ENCODE measurements at regions not wholly inside any gene's neighbourhood (a gene's known extent, or its start where the extent isn't known, plus 50 kb on each side); places are given as distances from the start of the nearest gene placed in this dataset.

DNA sequence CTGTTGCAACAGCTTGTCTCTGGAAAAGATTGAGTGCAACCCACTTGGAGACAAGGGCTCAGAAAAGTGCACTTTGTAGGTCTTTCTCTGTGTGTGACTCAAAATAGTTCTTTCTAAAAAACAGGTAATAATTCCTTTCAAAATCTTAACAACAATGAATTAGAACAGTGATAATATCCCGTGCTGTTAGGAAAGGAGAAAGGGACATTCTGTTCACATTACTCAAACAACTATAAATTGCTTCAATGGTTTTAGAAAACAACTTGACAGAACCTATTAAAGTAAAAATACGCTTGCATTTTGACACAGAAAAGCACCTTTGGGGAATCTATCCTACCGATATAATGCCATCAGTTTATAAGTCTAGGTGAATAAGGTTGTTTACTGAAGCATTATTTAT lies 468.1 kb upstream of the DPP6 start:
- peaks cover 0 to 22% (median 12%) of the 10 kb centered on the region in 7 donors for H3K9me3 Mint-ChIP-seq
- no peak overlapping the region for H3K4me2 ChIP-seq (replicated peaks; ENCODE audit: extremely low read depth, low read length, poor library complexity, severe bottlenecking)

DNA sequence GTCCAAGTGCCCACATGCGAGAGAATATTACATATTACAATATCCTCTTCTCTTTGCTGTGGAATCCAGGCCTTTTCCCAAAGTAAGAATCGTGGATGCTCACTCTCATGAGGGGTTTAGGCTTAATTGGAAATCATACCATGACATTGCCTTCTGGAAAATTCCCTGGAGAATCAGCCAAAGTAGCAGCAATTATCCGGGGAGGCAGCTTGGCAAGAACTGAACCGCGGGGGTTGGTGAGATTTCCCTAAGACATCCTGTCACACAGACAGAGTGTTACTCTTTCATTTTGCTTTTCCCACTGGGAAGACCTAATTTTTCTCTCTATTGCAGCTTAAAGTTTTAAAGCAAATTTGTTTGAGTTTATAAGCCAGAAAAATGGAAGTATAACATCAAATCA lies 463.6 kb upstream of the DPP6 start:
- H3K36me3 Mint-ChIP-seq, result no peaks in the 10 kb centered on the region
- DNase-seq, result no peak
- Histone ChIP-seq H3K4me3 (replicated peaks in 1 of 3; ENCODE audit: low read depth in 2 of 3, low read length in 3 of 3) (no peak overlapping the region), H3K79me2 (ENCODE audit: insufficient read depth, low read length) (no peaks in the 10 kb centered on the region), H3K9me3 (replicated peaks in 1 of 2; ENCODE audit: control insufficient read depth in 1 of 2, insufficient read depth in 1 of 2, low read length in 2 of 2) (peaks cover 47 to 55% of the 10 kb centered on the region in 2 donors), H3K27ac (ENCODE audit: low read depth in 1 of 2, low read length in 2 of 2) (no peak overlapping the region), H3K9ac (ENCODE audit: insufficient read depth, low read length, poor library complexity, severe bottlenecking) (no peak overlapping the region), H2AFZ (ENCODE audit: insufficient read depth, low read depth, low read length, poor library complexity, severe bottlenecking) (no peak overlapping the region), H3K36me3 (replicated peaks in 1 of 2; ENCODE audit: control insufficient read depth in 1 of 2, insufficient read depth in 2 of 2, low read length in 2 of 2) (no peaks in the 10 kb centered on the region), H3K27me3 (ENCODE audit: control insufficient read depth in 2 of 2, insufficient read depth in 2 of 2, low read length in 2 of 2) (no peaks in the 10 kb centered on the region), H4K20me1 (ENCODE audit: insufficient read depth, low read length) (no peaks in the 10 kb centered on the region), H3K4me1 (ENCODE audit: control insufficient read depth in 1 of 2, insufficient read depth in 2 of 2, low read length in 2 of 2) (no peaks in the 10 kb centered on the region), H3K4me2 (replicated peaks; ENCODE audit: extremely low read depth, low read length, poor library complexity, severe bottlenecking) (no peak overlapping the region)
- H3K9me3 Mint-ChIP-seq, result peaks cover 2 to 32% (median 16%) of the 10 kb centered on the region in 7 donors
- peaks cover 0 to 2% (median 0%) of the 10 kb centered on the region in 3 donors for H3K27me3 Mint-ChIP-seq (ENCODE audit: low read depth in 3 of 3)
- H3K4me1 Mint-ChIP-seq, result no peaks in the 10 kb centered on the region
- TF ChIP-seq, protein P1, sequence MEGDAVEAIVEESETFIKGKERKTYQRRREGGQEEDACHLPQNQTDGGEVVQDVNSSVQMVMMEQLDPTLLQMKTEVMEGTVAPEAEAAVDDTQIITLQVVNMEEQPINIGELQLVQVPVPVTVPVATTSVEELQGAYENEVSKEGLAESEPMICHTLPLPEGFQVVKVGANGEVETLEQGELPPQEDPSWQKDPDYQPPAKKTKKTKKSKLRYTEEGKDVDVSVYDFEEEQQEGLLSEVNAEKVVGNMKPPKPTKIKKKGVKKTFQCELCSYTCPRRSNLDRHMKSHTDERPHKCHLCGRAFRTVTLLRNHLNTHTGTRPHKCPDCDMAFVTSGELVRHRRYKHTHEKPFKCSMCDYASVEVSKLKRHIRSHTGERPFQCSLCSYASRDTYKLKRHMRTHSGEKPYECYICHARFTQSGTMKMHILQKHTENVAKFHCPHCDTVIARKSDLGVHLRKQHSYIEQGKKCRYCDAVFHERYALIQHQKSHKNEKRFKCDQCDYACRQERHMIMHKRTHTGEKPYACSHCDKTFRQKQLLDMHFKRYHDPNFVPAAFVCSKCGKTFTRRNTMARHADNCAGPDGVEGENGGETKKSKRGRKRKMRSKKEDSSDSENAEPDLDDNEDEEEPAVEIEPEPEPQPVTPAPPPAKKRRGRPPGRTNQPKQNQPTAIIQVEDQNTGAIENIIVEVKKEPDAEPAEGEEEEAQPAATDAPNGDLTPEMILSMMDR (IDR thresholded peaks at IDR 0.05), result no peak
- 76% methylated on average over 4 of the region's 5 CpGs for WGBS (ENCODE audit: insufficient coverage)
- intact Hi-C loops (cut with micrococcal nuclease), result no loop called here
- H3K4me3 Mint-ChIP-seq, result no peak overlapping the region
- no peak overlapping the region for H3K27ac Mint-ChIP-seq

More for the DNA sequence above, 468.1 kb upstream of the DPP6 start:
- no peaks in the 10 kb centered on the region for H3K79me2 ChIP-seq (ENCODE audit: insufficient read depth, low read length)
- no peaks in the 10 kb centered on the region for H3K36me3 Mint-ChIP-seq
- H3K4me3 ChIP-seq (replicated peaks in 1 of 3; ENCODE audit: low read depth in 2 of 3, low read length in 3 of 3), result no peak overlapping the region
- peaks cover 0 to 2% (median 0%) of the 10 kb centered on the region in 3 donors for H3K27me3 Mint-ChIP-seq (ENCODE audit: low read depth in 3 of 3)
- no peak overlapping the region for H2AFZ ChIP-seq (ENCODE audit: insufficient read depth, low read depth, low read length, poor library complexity, severe bottlenecking)
- peaks cover 29 to 46% of the 10 kb centered on the region in 2 donors for H3K9me3 ChIP-seq (replicated peaks in 1 of 2; ENCODE audit: control insufficient read depth in 1 of 2, insufficient read depth in 1 of 2, low read length in 2 of 2)
- TF ChIP-seq, protein P1 (IDR thresholded peaks at IDR 0.05), result no peak
- no peak overlapping the region for H3K4me3 Mint-ChIP-seq
- WGBS (ENCODE audit: insufficient coverage), result no CpG with 5 or more reads among the region's 3 CpGs
- H4K20me1 ChIP-seq (ENCODE audit: insufficient read depth, low read length), result no peaks in the 10 kb centered on the region
- no peaks in the 10 kb centered on the region for H3K4me1 Mint-ChIP-seq
- H3K27ac ChIP-seq (ENCODE audit: low read depth in 1 of 2, low read length in 2 of 2), result no peak overlapping the region
- no peak overlapping the region for H3K9ac ChIP-seq (ENCODE audit: insufficient read depth, low read length, poor library complexity, severe bottlenecking)
- no peaks in the 10 kb centered on the region for H3K27me3 ChIP-seq (ENCODE audit: control insufficient read depth in 2 of 2, insufficient read depth in 2 of 2, low read length in 2 of 2)
- DNase-seq, result no peak
- intact Hi-C loops (cut with micrococcal nuclease), result no loop called here
- H3K4me1 ChIP-seq (ENCODE audit: control insufficient read depth in 1 of 2, insufficient read depth in 2 of 2, low read length in 2 of 2), result no peaks in the 10 kb centered on the region
- no peak overlapping the region for H3K27ac Mint-ChIP-seq
- H3K36me3 ChIP-seq (replicated peaks in 1 of 2; ENCODE audit: control insufficient read depth in 1 of 2, insufficient read depth in 2 of 2, low read length in 2 of 2), result no peaks in the 10 kb centered on the region

All from CD14-positive monocyte (primary cell).